Activated naive CD8-positive, alpha-beta T cell treated with anti-CD3 and anti-CD28 coated beads, Interleukin-2, amount 10 ng/mL, durations not matched to agents 7 days and 5 days (primary cell): ENCODE measurements at regions not wholly inside any gene's neighbourhood (a gene's known extent, or its start where the extent isn't known, plus 50 kb on each side); places are given as distances from the start of the nearest gene placed in this dataset.
"Not testable (repeated sequence)": the region's sequence is repeated elsewhere in the genome, so short reads cannot be mapped to it uniquely, and the experiment has no call there.

Source experiments
- ATAC-seq: fragments of 150-1000 bp; cut with Tn5 transposase; one replicate; pipeline ENCODE4 v1.10.0; 2021; ENCODE audit warnings: low read depth, moderate library complexity
- POLR2A ChIA-PET: fragments of 350-600 bp; sonication (Branson Sonifier 250); formaldehyde crosslinking; loops from one replicate; lab custom pipeline; 2021; ENCODE audit warnings: antibody characterized with exemption; lab: Charles Lee
- DNase-seq: peaks from one replicate; pipeline ENCODE4 v3.0.0; 2021
- H3K27ac Mint-ChIP-seq: one replicate; pipeline ENCODE4 v1.8.0; 2022; ENCODE audit warnings: mild to moderate bottlenecking, mixed read lengths
- H3K27me3 Mint-ChIP-seq: one replicate; pipeline ENCODE4 v1.8.0; 2022; ENCODE audit warnings: mild to moderate bottlenecking, moderate library complexity, mixed read lengths
- H3K36me3 Mint-ChIP-seq: one replicate; pipeline ENCODE4 v1.8.0; 2021; ENCODE audit warnings: mild to moderate bottlenecking, mixed read lengths
- H3K4me1 Mint-ChIP-seq: one replicate; pipeline ENCODE4 v1.8.0; 2021; ENCODE audit warnings: mixed read lengths
- H3K4me3 Mint-ChIP-seq: one replicate; pipeline ENCODE4 v1.8.0; 2022; ENCODE audit warnings: mild to moderate bottlenecking, moderate library complexity, mixed read lengths
- H3K9me3 Mint-ChIP-seq: one replicate; pipeline ENCODE4 v1.8.0; 2021; ENCODE audit warnings: mixed read lengths

DNA sequence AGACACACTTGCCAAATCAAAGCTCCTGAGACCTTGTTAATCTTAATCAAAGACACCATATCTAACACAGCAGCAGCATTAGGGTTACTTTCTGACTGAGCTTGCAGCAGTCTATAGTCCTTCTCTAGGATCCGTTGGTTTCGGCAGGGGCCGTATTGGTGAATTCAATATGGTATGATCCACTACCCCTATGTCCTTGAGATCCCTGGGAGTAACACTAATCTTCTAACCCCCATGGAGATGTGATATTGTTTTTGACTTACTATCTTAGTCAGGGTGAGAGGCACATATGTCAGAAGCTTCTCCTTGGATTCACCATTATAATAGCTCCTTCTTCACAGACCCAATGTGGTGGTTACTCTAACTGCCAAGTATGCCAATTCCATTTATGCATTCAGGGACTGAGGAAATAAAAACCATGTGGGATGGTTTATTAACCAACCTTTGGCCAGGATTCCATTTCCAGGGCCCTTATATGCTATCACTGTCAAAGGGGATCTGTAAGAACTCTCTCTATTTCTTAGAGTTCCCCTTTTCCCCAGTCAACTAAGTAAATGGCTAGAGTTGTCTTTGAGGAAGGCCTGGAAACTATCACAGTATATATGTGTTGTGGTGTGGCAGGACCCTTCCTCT lies 673.6 kb upstream of the USP24 start:
- H3K4me3 Mint-ChIP-seq, result no peak overlapping the region
- H3K27me3 Mint-ChIP-seq, result no peaks in the 10 kb centered on the region
- no peaks in the 10 kb centered on the region for H3K36me3 Mint-ChIP-seq
- peaks cover 2% of the 10 kb centered on the region for H3K9me3 Mint-ChIP-seq
- H3K4me1 Mint-ChIP-seq, result no peaks in the 10 kb centered on the region
- DNase-seq (no peak), ATAC-seq (no peak)
- no peak overlapping the region for H3K27ac Mint-ChIP-seq
- POLR2A ChIA-PET, result no interaction called here

DNA sequence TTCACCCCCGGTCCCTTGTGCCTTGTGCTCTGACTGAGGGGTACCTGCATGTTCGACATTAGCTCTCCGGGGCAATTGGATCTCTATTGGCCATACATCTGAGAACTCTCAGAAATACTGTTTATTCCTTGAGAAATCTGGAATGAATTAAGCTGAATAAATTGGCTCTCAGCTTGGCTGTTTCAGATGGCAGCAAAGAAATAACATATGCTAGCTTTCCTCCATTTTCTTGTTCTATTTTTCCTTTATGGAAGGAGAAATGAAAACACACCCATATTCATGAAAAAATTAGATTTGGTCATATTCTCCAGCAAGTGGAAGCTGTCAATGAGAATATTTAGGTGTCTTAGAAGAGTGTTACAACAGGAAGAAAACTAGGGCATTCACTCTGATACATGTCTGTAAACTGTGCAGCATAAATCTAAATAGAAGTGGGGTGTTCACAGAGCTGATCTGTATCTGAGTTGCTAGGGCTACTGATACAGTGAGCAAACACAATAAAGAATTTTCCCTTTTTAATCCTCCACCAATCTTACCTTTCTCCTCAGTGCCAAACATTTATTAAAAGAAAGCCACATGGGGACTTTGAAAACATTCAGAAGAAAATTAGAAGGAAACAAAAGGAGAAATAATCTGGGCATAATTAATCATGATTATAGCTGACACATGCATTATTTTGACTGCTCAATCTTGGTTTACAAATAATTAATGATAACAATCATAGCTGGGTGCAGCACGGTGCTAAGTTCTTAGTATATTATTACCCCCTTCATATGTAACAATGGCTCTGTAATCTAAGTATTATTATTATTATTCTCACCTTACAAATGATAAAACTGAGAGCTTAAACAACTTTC lies 671.9 kb upstream of the USP24 start:
- no peak for DNase-seq
- H3K27ac Mint-ChIP-seq, result no peak overlapping the region
- no peak for ATAC-seq
- H3K36me3 Mint-ChIP-seq, result no peaks in the 10 kb centered on the region
- H3K9me3 Mint-ChIP-seq, result no peaks in the 10 kb centered on the region
- H3K4me1 Mint-ChIP-seq, result no peaks in the 10 kb centered on the region
- H3K27me3 Mint-ChIP-seq, result no peaks in the 10 kb centered on the region
- H3K4me3 Mint-ChIP-seq, result no peak overlapping the region
- POLR2A ChIA-PET, result no interaction called here

DNA sequence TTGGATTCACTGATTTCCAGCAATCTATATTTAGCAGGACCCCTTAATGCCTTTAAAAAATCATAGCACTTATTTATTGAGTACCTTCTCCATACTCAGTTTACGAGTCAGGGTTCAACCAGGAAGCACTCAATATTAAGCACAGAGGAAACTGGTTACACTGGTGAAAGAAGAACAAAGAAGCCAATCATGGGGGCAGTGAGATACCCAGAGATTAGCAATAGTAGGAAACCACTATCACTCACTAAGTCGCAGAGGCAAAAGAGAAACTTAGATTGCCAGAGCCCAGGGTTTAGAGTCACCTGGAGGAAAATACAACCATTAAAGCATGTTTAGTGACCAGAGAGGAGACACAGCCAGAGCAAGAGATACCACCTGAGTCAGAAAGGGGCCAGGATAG lies 670.5 kb upstream of the USP24 start:
- Mint-ChIP-seq H3K9me3 (no peaks in the 10 kb centered on the region), H3K36me3 (no peaks in the 10 kb centered on the region), H3K4me3 (no peak overlapping the region), H3K4me1 (no peaks in the 10 kb centered on the region), H3K27me3 (no peaks in the 10 kb centered on the region), H3K27ac (no peak overlapping the region)
- POLR2A ChIA-PET, result no interaction called here
- DNase-seq (no peak), ATAC-seq (no peak)

DNA sequence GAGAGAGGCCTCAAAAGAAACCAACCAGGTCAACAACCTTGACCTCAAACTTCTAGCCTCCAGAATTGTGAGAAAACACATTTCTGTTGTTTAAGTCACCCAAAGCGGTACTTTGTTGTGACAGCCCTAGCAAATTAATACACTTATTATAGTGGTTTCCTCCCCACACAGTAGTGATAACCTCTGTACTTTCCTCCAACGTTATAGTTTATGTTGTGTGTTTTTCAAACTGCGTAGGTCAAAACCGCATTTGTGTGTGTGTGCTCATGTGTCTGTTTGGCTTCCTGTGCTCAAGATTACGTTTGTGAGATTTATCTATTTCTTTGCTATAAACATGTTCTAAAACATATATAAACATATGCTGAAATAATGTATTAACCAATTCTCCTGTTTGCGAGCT lies 667.8 kb upstream of the USP24 start:
- no peaks in the 10 kb centered on the region for H3K36me3 Mint-ChIP-seq
- H3K27me3 Mint-ChIP-seq, result no peaks in the 10 kb centered on the region
- H3K4me1 Mint-ChIP-seq, result no peaks in the 10 kb centered on the region
- no peak overlapping the region for H3K4me3 Mint-ChIP-seq
- ATAC-seq (no peak), DNase-seq (no peak)
- H3K27ac Mint-ChIP-seq, result no peak overlapping the region
- H3K9me3 Mint-ChIP-seq, result no peaks in the 10 kb centered on the region
- POLR2A ChIA-PET, result no interaction called here

DNA sequence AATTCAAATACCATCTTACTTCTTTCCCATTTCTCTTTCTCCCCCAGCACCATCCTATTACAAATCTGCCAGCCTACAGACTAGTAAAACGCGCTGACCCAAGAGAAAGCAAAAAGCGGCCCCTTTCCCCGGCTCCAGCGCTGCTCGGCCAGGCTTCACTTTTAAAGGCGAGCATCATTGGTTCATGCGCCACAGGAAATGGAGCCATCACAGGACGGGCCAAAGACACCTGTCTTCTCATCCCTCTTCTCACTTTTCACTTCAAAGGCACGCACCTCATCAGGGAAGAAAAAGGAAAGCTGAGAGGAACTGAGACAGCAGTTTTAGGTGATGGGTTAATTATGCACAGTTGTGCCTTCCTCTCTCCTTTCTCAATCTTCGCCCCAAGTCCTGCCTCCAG lies 664.2 kb upstream of the USP24 start:
- no peaks in the 10 kb centered on the region for H3K27me3 Mint-ChIP-seq
- H3K9me3 Mint-ChIP-seq, result no peaks in the 10 kb centered on the region
- no peaks in the 10 kb centered on the region for H3K4me1 Mint-ChIP-seq
- POLR2A ChIA-PET, result no interaction called here
- no peak overlapping the region for H3K27ac Mint-ChIP-seq
- ATAC-seq (no peak), DNase-seq (no peak)
- no peaks in the 10 kb centered on the region for H3K36me3 Mint-ChIP-seq
- H3K4me3 Mint-ChIP-seq, result no peak overlapping the region

DNA sequence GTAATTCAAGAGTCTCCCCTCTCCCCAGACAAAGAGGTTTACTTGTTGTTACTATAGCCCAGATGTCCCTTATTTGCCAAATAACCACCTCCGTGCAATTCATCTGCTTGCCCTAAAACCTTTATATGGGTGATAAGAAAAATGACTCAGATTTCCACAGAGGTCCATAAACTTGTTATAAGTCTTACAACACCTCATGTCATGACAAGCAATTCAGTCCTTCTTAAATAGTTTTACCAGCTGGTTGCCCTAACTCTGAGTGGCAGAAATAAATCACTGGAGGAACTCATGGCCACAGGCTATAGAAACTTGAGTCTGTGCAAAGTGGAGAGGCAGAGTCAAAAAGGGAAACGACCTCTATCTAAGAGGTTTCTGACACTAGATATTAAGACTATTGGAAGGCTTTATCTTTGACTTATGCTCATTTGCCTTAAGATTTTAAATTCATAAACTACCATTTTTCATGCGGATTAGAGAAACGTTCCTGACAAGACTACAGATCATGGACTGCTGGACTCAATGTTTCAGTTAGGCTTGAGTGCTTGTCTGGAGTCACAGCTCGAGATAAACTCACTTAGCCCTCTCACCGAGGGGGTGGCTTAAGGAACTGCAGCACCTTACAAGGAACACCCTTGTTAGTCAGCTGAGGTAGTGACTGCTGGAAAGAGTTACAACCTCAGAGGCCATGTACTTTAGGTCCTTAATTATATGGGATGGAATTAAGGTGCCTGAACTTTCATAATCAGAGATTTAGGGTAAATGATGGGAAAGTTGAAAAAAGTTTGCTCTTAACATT lies 662.5 kb upstream of the USP24 start:
- Mint-ChIP-seq H3K27ac (no peak overlapping the region), H3K36me3 (no peaks in the 10 kb centered on the region), H3K4me3 (no peak overlapping the region), H3K4me1 (no peaks in the 10 kb centered on the region), H3K9me3 (no peaks in the 10 kb centered on the region), H3K27me3 (no peaks in the 10 kb centered on the region)
- POLR2A ChIA-PET, result no interaction called here
- no peak for DNase-seq
- ATAC-seq, result no peak

DNA sequence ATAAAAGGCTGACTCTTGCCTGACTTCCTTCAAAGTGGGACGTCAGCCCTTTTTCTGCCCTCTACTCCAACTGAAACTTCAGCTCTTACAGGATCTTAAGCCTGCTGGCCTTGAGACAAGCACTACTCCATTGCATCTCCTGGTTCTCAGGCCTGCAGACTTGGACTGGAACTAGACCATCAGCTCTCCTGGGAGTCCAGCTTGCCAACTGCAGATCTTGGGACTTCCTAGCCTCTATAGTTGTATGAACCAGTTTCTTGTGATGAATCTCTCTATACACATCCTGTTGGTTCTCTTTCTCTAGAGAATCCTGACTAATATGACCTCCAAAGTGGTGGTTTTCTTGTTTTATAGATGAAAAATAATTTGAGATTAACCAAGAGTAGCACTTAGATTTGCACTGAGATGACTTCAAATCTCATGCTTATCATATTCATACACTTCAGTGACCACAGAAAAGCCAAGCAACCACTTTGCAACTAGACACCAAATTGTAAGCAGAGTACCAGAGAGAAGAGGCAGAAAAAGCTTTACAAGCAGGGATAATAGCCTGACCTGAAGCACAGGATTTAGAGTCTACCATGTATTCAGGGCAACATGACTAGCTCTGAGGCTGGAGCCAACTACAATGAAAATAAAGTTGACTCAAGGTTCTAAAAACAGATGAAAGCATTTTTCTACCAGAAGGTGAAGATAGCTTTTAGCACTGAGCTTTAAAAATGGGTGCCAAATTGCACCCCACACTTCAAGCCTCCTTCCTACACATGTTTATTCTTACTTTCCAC lies 661.3 kb upstream of the USP24 start:
- Mint-ChIP-seq H3K9me3 (no peaks in the 10 kb centered on the region), H3K4me3 (no peak overlapping the region), H3K27me3 (no peaks in the 10 kb centered on the region), H3K27ac (no peak overlapping the region), H3K36me3 (no peaks in the 10 kb centered on the region), H3K4me1 (no peaks in the 10 kb centered on the region)
- ATAC-seq (no peak), DNase-seq (no peak)
- POLR2A ChIA-PET, result no interaction called here

DNA sequence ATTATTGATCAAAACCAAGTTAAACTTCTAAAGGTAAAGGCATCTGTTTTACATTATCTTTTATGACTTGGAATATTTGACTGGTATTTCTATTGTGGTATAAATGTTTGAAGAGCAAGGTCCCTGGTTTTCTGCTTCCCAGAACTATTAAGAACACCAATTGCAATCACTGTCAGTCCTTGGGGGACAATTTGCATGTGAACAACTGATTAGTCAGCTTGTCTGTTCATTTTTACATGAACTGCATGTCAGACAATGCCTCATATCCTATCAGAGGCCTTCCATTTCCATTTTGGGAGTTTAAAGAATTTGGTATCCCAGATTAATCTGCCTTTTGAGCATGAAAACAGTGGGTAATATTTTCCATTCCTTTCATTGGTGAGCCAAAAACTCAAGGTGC lies 654.9 kb upstream of the USP24 start:
- no peak overlapping the region for H3K27ac Mint-ChIP-seq
- POLR2A ChIA-PET, result no interaction called here
- no peaks in the 10 kb centered on the region for H3K4me1 Mint-ChIP-seq
- ATAC-seq, result no peak
- no peaks in the 10 kb centered on the region for H3K27me3 Mint-ChIP-seq
- H3K9me3 Mint-ChIP-seq, result no peaks in the 10 kb centered on the region
- H3K4me3 Mint-ChIP-seq, result no peak overlapping the region
- DNase-seq, result no peak
- no peaks in the 10 kb centered on the region for H3K36me3 Mint-ChIP-seq

DNA sequence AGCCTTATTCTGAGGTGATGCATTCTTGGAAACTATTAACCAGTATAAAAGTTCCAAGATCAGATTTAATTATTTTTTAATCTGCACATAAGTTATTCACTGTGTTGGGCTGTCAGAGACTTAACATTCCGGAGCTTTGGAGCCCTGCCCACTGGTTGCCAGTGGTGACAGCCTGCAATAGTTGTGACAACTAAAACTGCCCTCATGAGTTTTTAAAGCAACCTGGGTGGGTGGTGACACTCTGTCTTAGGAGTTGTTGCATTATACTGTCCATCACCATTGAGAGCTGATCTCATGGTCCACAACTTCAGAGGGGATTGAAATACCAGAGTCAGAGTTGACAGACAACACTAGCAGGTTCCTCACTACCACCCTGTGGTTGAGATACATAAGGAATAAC lies 653.9 kb upstream of the USP24 start:
- H3K27ac Mint-ChIP-seq, result no peak overlapping the region
- H3K4me1 Mint-ChIP-seq, result no peaks in the 10 kb centered on the region
- DNase-seq, result no peak
- ATAC-seq, result no peak
- no peaks in the 10 kb centered on the region for H3K27me3 Mint-ChIP-seq
- H3K9me3 Mint-ChIP-seq, result no peaks in the 10 kb centered on the region
- H3K4me3 Mint-ChIP-seq, result no peak overlapping the region
- POLR2A ChIA-PET, result no interaction called here
- no peaks in the 10 kb centered on the region for H3K36me3 Mint-ChIP-seq

DNA sequence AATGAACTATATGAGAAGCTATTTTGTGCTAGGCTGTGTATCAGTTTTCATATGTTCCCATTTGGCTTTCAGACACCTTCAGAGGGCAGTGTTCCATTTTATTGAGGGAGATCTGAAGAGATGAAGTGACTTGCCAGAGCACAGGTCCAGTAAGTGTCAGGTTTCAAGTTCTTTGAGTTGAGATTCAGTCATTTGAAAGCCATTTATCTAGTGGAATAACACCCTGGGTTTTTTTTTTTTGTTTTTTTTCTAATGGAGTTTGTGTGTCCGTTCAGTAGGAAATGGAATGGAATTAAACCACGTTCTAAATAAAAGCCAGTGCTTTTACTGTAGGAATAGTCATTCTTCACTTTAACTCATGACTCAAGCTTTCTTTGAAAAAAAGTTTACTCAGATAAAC lies 652.9 kb upstream of the USP24 start:
- H3K27ac Mint-ChIP-seq, result no peak overlapping the region
- POLR2A ChIA-PET, result no interaction called here
- DNase-seq (no peak), ATAC-seq (no peak)
- H3K4me1 Mint-ChIP-seq, result no peaks in the 10 kb centered on the region
- no peaks in the 10 kb centered on the region for H3K27me3 Mint-ChIP-seq
- no peaks in the 10 kb centered on the region for H3K36me3 Mint-ChIP-seq
- H3K9me3 Mint-ChIP-seq, result no peaks in the 10 kb centered on the region
- H3K4me3 Mint-ChIP-seq, result no peak overlapping the region

DNA sequence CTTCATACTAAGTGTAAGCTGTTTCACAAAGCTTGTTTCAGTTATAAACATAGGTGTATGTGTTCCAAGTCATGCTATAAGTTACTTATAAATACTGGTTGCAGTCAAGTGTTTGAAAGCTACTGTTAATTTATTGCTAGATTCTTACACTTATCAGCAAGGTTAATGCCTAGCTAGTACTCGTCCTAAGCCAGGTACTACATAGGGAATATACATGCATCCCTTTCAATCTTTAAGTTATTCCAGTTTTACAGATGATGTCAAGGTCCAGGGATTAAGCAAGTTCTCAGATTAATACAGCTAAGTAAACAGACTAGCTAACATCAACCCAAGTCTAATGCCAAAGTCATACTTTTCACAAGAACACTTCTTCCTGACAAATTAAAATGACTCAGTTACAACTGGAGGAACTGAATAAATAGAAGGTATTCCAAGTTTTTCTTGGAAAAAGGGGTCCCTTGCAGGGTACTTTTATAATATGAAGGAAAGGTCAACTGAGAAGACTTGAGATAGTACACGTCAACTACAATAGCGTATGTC lies 652.2 kb upstream of the USP24 start:
- ATAC-seq (no peak), DNase-seq (no peak)
- Mint-ChIP-seq H3K9me3 (no peaks in the 10 kb centered on the region), H3K27ac (no peak overlapping the region), H3K4me1 (no peaks in the 10 kb centered on the region), H3K27me3 (peaks cover 3% of the 10 kb centered on the region), H3K36me3 (no peaks in the 10 kb centered on the region), H3K4me3 (no peak overlapping the region)
- POLR2A ChIA-PET, result no interaction called here

DNA sequence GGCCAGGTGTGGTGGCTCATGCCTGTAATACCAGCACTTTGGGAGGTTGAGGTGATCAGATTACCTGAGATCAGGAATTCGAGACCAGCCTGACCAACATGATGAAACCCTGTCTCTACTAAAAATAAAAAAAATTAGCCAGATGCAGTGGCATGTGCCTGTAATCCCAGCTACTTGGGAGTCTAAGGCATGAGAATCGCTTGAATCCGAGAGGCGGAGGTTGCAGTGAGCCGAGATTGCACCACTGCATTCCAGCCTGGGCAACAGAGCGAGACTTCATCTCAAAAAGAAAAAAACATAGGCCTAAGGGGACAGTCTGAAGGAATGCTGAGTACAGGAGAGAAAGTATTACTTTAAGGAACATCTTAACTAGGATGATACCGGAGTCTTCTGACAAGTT lies 650.6 kb upstream of the USP24 start:
- POLR2A ChIA-PET, H3K27me3 Mint-ChIP-seq, ATAC-seq, H3K9me3 Mint-ChIP-seq, H3K36me3 Mint-ChIP-seq, H3K27ac Mint-ChIP-seq, DNase-seq, H3K4me3 Mint-ChIP-seq, H3K4me1 Mint-ChIP-seq: not testable (repeated sequence)

DNA sequence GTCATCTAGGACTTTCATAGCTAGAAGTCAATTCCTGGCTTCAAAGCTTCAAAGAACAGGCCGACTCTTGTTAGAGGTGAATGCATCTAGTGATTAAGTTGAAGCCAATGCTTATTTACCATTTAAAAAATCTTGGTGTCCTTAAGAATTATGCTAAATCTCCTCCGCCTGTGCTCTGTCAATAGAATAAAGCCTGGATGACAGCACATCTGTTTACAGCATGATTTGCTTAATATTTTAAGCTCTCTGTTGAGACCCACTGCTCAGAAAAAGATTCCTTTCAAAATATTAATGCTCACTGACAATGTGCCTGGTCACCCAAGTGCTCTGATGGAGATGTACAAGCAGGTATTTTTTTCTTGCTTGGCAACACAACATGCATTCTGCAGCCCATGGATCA lies 649.1 kb upstream of the USP24 start:
- Mint-ChIP-seq H3K27ac (no peak overlapping the region), H3K4me3 (no peak overlapping the region), H3K4me1 (no peaks in the 10 kb centered on the region), H3K27me3 (peaks cover 3% of the 10 kb centered on the region), H3K36me3 (no peaks in the 10 kb centered on the region), H3K9me3 (no peaks in the 10 kb centered on the region)
- ATAC-seq (no peak), DNase-seq (no peak)
- POLR2A ChIA-PET, result no interaction called here
